Sigmoid colon (tissue), 6 donors: ENCODE measurements at regions not wholly inside any gene's neighbourhood (a gene's known extent, or its start where the extent isn't known, plus 50 kb on each side); places are given as distances from the start of the nearest gene placed in this dataset.

Source experiments
- DNase-seq: peaks from one replicate; pipeline ENCODE4 v3.0.0-alpha.2; 2019
- H3K27ac ChIP-seq, 4 donors: fragments of 200-600 bp; sonication (generic); one replicate each; pipeline ENCODE4 v1.5.1; 2016 to 2019; ENCODE audit warnings: mild to moderate bottlenecking in 1 of 4
- H3K27me3 ChIP-seq, 3 donors: fragments of 200-600 bp; sonication (generic); one replicate each; pipeline ENCODE4 v1.5.1; 2019; ENCODE audit warnings: mild to moderate bottlenecking in 1 of 3
- H3K36me3 ChIP-seq, 4 donors: fragments of 200-600 bp; sonication (generic); one replicate each; pipeline ENCODE4 v1.5.1; 2016 to 2019
- H3K4me1 ChIP-seq, 4 donors: fragments of 200-600 bp; sonication (generic); one replicate each; pipeline ENCODE4 v1.5.1; 2017 to 2019
- H3K4me3 ChIP-seq, 4 donors: fragments of 200-600 bp; sonication (generic); one replicate each; pipeline ENCODE4 v1.5.1; 2017 to 2019; ENCODE audit warnings: mild to moderate bottlenecking in 2 of 4, moderate library complexity in 1 of 4
- H3K9me3 ChIP-seq, 4 donors: fragments of 200-600 bp in 3 of 4; sonication (generic) in 3 of 4; one replicate each; pipeline versions ENCODE4 v1.5.1 to v1.6.1; 2013 to 2019
- CTCF ChIP-seq, 4 experiments: fragments of 450-650 bp in 3 of 4; fragments of 200-600 bp in 1 of 4; IDR thresholded peaks; one replicate each; pipeline ENCODE4 v1.5.1; 2016 to 2019; ENCODE audit warnings: antibody characterized with exemption in 4 of 4, mild to moderate bottlenecking in 3 of 4, moderate library complexity in 2 of 4
- EP300 ChIP-seq, 4 donors: sonication (generic); formaldehyde crosslinking; IDR thresholded peaks; one replicate each; pipeline ENCODE4 v1.6.1; 2017; ENCODE audit warnings: antibody characterized with exemption in 4 of 4
- POLR2A ChIP-seq, 2 donors: fragments of 450-650 bp; IDR thresholded peaks; one replicate each; pipeline ENCODE4 v1.6.1; 2016; ENCODE audit warnings: antibody characterized with exemption in 2 of 2, mild to moderate bottlenecking in 2 of 2, moderate library complexity in 2 of 2
- POLR2AphosphoS5 ChIP-seq, 4 donors: sonication (generic); formaldehyde crosslinking; IDR thresholded peaks; one replicate each; pipeline ENCODE4 v1.6.1; 2017; ENCODE audit warnings: antibody characterized with exemption in 4 of 4
- WGBS, 2 donors: extraction: QIAGEN DNeasy Blood & Tissue Kit; methylation state at CpG; one replicate each; pipeline ENCODE4 v1.1.7; 2013; 5-methylcytosine and 5-hydroxymethylcytosine counted together
- intact Hi-C: fragments of 100-400 bp; cut with DNase I; formaldehyde crosslinking; loops from one replicate; pipeline ENCODE4 v1.15.1; 2023
- donor health status: healthy with polysubstance abuse.
- donor health status: healthy.

GRCh38 chr7:46928719-46929118, 653.2 kb downstream of the TNS3 start:
- intact Hi-C loops = no loop called here
- H3K9me3 ChIP-seq = no peaks in the 10 kb centered on the region
- TF ChIP-seq POLR2AphosphoS5 (IDR thresholded peaks at IDR 0.05) (no peak), EP300 (IDR thresholded peaks at IDR 0.05) (no peak), CTCF (IDR thresholded peaks at IDR 0.05) (no peak), POLR2A (IDR thresholded peaks at IDR 0.05) (no peak)
- H3K27ac ChIP-seq = no peak overlapping the region
- DNase-seq = no peak
- no peak overlapping the region for H3K4me3 ChIP-seq
- H3K36me3 ChIP-seq = no peaks in the 10 kb centered on the region
- H3K4me1 ChIP-seq = peaks cover 0 to 15% (median 12%) of the 10 kb centered on the region in 4 donors
- 25 to 48% methylated on average over 4 of the region's 4 CpGs for WGBS, 2 donors
- no peaks in the 10 kb centered on the region for H3K27me3 ChIP-seq

- Histone ChIP-seq H3K9me3 (no peaks in the 10 kb centered on the region), H3K27ac (no peak overlapping the region), H3K27me3 (no peaks in the 10 kb centered on the region), H3K4me3 (no peak overlapping the region), H3K36me3 (no peaks in the 10 kb centered on the region), H3K4me1 (peaks cover 0 to 7% (median 2%) of the 10 kb centered on the region in 4 donors)
- no peak for DNase-seq
- intact Hi-C loops = no loop called here
- TF ChIP-seq EP300 (IDR thresholded peaks at IDR 0.05) (no peak), CTCF (IDR thresholded peaks at IDR 0.05) (no peak), POLR2A (IDR thresholded peaks at IDR 0.05) (no peak), POLR2AphosphoS5 (IDR thresholded peaks at IDR 0.05) (no peak)
- WGBS, 2 donors = 69 to 77% methylated on average over 4 of the region's 4 CpGs
Observed at GRCh38 chr7:46927131-46927810, 654.6 kb downstream of the TNS3 start.

- no peaks in the 10 kb centered on the region for H3K4me1 ChIP-seq
- 68 to 76% methylated on average over 2 of the region's 2 CpGs for WGBS, 2 donors
- intact Hi-C loops = no loop called here
Observed at GRCh38 chr7:46916581-46916980, 665.3 kb downstream of the TNS3 start.

GRCh38 chr7:46912692-46913091, 669.2 kb downstream of the TNS3 start:
- H3K27me3 ChIP-seq = no peaks in the 10 kb centered on the region
- H3K4me3 ChIP-seq = no peak overlapping the region
- 49 to 64% methylated on average over 2 of the region's 2 CpGs for WGBS, 2 donors
- H3K9me3 ChIP-seq = no peaks in the 10 kb centered on the region
- TF ChIP-seq EP300 (IDR thresholded peaks at IDR 0.05) = no peak
- TF ChIP-seq CTCF (IDR thresholded peaks at IDR 0.05) = no peak
- no peak for TF ChIP-seq POLR2A (IDR thresholded peaks at IDR 0.05)
- TF ChIP-seq POLR2AphosphoS5 (IDR thresholded peaks at IDR 0.05) = no peak
- no peaks in the 10 kb centered on the region for H3K4me1 ChIP-seq
- intact Hi-C loops = no loop called here
- no peaks in the 10 kb centered on the region for H3K36me3 ChIP-seq
- no peak for DNase-seq
- H3K27ac ChIP-seq = no peak overlapping the region

More at GRCh38 chr7:46916581-46916980, 665.3 kb downstream of the TNS3 start:
- DNase-seq = no peak
- no peaks in the 10 kb centered on the region for H3K36me3 ChIP-seq
- TF ChIP-seq POLR2A (IDR thresholded peaks at IDR 0.05) (no peak), EP300 (IDR thresholded peaks at IDR 0.05) (no peak)
- no peaks in the 10 kb centered on the region for H3K9me3 ChIP-seq
- H3K4me3 ChIP-seq = no peak overlapping the region
- H3K27ac ChIP-seq = no peak overlapping the region
- no peaks in the 10 kb centered on the region for H3K27me3 ChIP-seq

GRCh38 chr7:46909601-46910051, 672.3 kb downstream of the TNS3 start:
- 75 to 83% methylated on average over 7 of the region's 7 CpGs for WGBS, 2 donors
- intact Hi-C loops = no loop called here
- no peak for TF ChIP-seq POLR2A (IDR thresholded peaks at IDR 0.05)
- no peak for TF ChIP-seq CTCF (IDR thresholded peaks at IDR 0.05)
- no peak for TF ChIP-seq EP300 (IDR thresholded peaks at IDR 0.05)

More at GRCh38 chr7:46909601-46910051, 672.3 kb downstream of the TNS3 start:
- Histone ChIP-seq H3K27ac (no peak overlapping the region), H3K9me3 (no peaks in the 10 kb centered on the region), H3K4me3 (no peak overlapping the region), H3K27me3 (no peaks in the 10 kb centered on the region), H3K4me1 (no peaks in the 10 kb centered on the region), H3K36me3 (no peaks in the 10 kb centered on the region)
- no peak for DNase-seq
